Lower leg skin (tissue), 3 donors: ENCODE measurements at regions not wholly inside any gene's neighbourhood (a gene's known extent, or its start where the extent isn't known, plus 50 kb on each side); places are given as distances from the start of the nearest gene placed in this dataset.

ENCODE experiments used
- POLR2A ChIP-seq, 2 donors: fragments of 450-650 bp; IDR thresholded peaks; one replicate each; pipeline ENCODE4 v1.6.1; 2016 to 2017; ENCODE audit warnings: antibody characterized with exemption in 2 of 2, mild to moderate bottlenecking in 1 of 2, moderate library complexity in 1 of 2
- TF ChIP-seq, protein P1 (sequence below), 3 donors: fragments of 450-650 bp; IDR thresholded peaks; one replicate each; pipeline ENCODE4 v1.5.1; 2016; ENCODE audit warnings: antibody characterized with exemption in 3 of 3, mild to moderate bottlenecking in 3 of 3, moderate library complexity in 2 of 3

DNA sequence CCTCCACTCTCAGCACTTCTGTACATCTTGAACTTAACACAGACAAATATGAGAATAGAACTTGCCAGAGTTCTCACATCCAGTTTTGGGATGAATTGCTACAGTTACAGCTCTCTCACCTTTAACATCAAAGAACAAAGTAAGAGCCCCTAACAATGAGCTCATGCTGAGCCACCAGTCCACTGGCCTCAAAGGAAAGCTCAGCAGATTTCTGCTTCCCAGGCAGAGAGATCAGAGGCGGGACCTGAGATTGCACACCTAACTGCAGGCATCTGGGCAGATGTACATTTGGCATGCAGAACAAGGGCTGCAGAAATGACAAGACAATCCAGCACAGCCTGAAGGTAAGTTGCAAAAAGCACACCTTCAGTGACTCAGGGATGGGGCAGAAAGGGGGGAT lies 300.9 kb downstream of the MRPS30 start:
- TF ChIP-seq, protein P1, sequence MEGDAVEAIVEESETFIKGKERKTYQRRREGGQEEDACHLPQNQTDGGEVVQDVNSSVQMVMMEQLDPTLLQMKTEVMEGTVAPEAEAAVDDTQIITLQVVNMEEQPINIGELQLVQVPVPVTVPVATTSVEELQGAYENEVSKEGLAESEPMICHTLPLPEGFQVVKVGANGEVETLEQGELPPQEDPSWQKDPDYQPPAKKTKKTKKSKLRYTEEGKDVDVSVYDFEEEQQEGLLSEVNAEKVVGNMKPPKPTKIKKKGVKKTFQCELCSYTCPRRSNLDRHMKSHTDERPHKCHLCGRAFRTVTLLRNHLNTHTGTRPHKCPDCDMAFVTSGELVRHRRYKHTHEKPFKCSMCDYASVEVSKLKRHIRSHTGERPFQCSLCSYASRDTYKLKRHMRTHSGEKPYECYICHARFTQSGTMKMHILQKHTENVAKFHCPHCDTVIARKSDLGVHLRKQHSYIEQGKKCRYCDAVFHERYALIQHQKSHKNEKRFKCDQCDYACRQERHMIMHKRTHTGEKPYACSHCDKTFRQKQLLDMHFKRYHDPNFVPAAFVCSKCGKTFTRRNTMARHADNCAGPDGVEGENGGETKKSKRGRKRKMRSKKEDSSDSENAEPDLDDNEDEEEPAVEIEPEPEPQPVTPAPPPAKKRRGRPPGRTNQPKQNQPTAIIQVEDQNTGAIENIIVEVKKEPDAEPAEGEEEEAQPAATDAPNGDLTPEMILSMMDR (IDR thresholded peaks at IDR 0.05), result no peak
- TF ChIP-seq POLR2A (IDR thresholded peaks at IDR 0.05), result no peak
